ENCODE measurements at regions not wholly inside any gene's neighbourhood (a gene's known extent, or its start where the extent isn't known, plus 50 kb on each side); places are given as distances from the start of the nearest gene placed in this dataset.

DNA sequence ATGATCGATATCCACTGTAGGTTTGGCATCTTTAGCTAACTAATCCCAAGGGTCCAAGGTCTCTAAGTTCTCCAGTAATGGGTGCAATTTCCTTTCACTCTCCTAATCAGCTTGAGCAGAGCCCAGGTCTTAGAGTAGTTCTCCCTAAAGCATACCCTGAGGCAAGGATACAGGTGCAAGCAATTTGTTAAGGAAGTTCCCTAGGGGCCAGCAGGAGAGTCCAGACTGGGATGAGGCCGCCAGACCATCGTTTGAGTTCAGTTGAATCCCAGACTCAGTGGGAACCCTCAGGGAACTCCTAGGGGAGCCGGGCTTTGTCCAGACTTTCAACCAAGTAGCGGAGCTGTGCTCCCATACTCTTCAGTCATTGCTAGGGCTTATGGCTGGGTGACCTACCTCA lies 835.4 kb upstream of the CDH2 start:
- DNase-seq: no peak

- no peak for DNase-seq
Measured at GRCh38 chr18:29009250-29009803, 832.4 kb upstream of the CDH2 start.

- DNase-seq: no peak
Measured at GRCh38 chr18:29008809-29009208, 831.9 kb upstream of the CDH2 start.

DNA sequence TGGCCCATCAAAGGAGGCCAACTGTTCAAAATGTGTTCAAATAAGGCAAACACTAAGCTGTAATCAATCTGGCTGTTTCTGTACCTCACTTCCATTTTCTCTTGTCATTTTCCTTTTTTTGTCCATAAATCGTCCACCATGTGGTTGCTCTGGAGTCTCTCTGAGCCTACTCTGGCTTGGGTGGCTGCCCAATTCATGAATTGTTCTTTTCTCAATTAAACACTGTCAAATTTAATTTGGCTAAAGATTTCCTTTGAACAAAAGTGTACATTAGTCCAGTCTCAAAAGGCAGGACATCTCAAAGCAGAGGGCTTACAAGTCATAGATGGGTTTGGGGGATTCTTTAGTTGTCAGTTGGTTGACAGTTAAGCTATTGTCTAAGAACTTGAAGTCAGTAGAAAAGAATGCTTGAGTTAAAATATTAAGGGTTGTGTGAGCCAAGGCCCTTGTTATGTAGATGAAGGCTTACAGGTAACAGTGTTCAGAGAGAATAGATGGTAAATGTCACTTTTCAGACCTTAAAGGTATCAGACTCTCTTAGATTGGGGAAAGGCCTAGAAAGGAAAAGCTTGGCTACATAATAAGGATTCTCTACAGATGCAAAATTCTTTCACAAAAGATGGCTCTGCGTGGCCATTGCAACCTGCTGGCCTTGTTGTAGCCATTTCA lies 831.2 kb upstream of the CDH2 start:
- DNase-seq: no peak

DNA sequence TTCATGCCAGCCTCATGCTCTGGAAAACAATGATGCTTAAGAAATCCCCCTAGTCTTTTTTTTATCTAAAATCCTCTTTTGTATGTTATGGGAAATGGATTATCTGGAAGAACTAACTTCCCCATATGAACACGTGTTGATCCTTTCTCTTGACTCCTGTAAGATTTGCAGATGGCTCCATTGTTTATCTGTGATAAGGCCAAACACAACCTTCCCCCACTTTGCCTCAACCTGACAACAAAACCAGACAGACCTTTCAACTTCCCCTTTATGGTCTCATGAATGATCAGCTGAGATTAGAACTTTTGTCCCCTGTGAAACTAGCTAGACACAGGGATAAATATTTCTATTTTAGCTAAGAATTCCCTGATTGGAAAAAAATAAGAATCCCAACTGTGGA lies 828.0 kb upstream of the CDH2 start:
- DNase-seq: no peak

DNA sequence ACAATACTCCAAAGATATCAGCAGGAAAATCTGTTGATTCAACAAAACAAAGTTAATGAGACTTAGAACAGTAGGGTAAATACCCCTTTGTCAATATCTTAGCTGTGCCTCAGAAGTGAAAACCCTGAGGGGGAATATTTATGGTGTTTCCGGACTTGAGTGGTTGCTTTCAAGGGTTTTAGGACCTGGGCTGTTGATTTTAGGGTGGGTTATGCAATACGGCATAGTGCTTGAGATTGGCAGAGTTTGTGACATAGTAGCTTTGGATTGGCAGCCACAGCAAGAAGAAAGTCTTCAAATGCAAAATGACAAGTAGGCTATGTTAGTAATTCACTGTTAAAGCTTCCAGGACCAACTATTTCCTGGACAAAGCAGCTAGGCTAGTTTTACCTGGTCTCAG lies 826.3 kb upstream of the CDH2 start:
- no peak for DNase-seq

- no peak for DNase-seq
Measured at GRCh38 chr18:29002747-29003146, 825.8 kb upstream of the CDH2 start.

DNA sequence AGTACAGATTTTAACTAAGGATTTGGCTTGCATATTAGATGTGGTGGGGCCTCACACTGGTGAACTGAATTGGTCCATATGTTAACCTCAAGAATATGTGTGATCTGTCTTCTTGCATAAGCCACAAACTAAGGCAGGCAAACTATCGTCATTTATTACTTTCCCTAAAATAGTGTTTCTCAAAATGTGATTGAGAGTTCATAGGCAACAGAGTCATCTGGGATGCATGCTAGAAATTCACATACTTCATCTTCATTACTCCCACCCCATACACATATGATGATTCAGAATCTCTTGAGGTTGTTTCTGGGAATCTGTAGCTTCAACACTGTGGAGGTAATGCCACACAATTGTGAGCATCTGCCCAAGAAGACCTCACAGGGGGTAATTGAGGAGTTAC lies 822.8 kb upstream of the CDH2 start:
- no peak for DNase-seq

- no peak for DNase-seq
Measured at GRCh38 chr18:28995319-28995718, 818.4 kb upstream of the CDH2 start.

DNA sequence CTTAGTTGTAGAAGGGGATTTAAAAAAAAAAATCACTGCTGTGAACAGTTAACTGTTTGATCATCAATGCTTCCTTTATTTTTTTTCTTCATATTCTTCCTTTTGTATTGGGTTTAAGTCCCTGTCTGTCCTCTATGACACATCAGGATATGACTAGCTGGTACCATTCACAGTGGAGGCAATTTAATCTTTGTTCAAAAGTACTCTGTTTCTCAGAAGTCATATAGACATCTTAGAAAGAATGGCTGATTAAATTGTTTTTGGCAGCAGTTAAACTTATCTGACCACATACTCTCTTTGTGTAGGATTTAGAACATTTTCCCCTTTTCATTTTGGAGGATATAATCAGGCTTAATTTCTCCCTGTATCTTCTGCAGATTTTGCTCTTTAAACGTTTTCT lies 807.8 kb upstream of the CDH2 start:
- DNase-seq: no peak

DNA sequence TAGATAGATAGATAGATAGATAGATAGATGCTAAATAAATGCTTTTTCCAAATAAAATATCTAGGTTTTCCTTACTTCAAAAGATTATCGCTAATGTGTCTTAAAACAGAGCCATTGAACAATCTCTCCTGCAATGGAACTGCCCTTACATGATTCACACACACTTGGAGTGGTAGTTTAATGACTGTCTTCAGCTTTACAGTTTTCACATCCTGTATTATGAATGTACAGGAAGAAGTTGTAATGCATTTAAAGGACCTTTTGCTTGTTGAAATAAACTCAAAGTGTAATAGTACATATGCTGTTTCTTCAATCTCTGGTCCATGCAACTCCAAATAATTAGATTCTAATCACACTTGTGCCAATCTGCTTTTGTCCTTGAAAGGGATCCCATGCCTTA lies 797.6 kb upstream of the CDH2 start:
- DNase-seq: no peak

- DNase-seq: no peak
Measured at GRCh38 chr18:28973324-28973723, 796.4 kb upstream of the CDH2 start.

- no peak for DNase-seq
Measured at GRCh38 chr18:28972333-28972907, 795.5 kb upstream of the CDH2 start.

GRCh38 chr18:28963481-28963880 lies 786.6 kb upstream of the CDH2 start:
- DNase-seq: no peak

DNA sequence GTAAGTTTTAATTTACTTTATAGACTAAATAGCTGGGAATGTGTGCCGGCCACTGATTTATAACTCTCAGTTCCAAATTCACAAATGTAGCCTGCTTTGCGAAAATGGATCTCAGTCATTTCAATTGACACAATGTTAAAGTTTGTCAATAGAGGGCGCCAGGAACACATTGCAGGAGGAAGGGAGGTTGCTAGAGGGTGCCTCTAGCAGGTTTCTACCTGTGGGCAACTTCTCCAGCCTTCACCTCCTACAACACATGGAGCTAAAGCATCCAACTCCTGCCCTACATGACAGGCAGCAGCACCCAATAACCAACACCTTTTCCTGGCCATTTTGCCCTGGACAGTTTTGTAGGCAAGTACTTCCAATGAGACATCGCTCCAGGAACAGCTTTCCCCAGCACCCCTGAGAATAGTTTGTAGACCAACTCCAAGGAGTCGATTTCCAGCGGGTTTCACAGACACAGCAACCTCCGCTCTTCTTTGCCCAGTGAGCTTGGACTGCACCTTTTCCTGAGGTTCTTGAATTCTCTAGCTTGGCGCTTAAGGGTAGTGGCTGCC lies 784.8 kb upstream of the CDH2 start:
- DNase-seq: no peak

DNA sequence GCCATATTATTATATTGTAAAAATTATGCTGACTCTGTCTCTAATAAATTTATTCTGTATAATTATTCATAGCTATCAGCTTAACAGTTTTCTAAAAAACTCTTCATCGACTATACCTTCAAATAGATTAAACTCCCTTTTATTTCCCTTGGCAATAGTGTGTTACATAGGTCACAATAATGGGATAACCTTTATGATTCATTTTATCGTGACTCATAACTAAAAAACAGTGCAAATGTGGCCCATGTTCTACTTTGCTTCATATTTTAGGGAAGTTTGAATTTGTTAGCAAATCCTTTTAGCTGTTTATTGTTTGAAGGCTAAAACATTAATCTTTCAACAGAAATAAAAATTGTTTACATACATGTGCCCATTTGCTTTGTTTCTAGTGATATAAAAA lies 783.2 kb upstream of the CDH2 start:
- DNase-seq: no peak

DNA sequence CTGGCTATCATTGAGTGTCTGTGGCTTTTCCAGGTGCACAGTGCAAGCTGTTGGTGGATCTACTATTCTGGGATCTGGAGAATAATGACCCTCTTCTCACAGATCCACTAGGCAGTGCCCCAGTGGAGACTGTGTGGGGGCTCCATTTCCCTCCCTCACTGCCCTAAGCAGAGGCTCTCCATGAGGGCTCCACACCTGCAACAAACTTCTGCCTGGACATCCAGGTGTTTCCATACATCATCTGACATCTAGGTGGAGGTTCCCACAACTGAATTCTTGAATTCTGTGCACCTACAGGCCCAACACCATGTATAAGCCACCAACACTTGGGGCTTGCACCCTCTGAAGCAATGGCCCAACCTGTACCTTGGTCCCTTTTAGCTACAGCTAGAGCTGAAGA lies 775.4 kb upstream of the CDH2 start:
- no peak for DNase-seq

- DNase-seq: no peak
Measured at GRCh38 chr18:28947900-28948299, 771.0 kb upstream of the CDH2 start.

DNA sequence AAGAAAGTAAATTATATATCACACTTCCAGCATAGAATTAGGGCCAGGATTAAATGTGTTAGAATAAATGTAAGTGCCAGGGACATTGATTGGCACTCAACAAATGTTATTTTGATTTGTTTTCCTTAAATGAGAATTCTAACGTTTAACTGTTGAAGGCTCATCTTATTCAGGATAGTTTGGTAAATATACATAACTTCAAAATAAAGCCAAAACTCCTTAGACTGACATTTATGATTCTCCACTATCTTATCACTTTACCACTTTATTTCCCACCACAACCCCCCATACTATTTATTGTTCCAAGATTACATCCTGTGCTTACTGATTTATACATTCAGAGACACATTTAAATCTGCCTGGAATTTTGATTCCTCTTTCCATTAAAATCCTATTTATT lies 769.5 kb upstream of the CDH2 start:
- no peak for DNase-seq

- no peak for DNase-seq
Measured at GRCh38 chr18:28922936-28923335, 746.0 kb upstream of the CDH2 start.

DNA sequence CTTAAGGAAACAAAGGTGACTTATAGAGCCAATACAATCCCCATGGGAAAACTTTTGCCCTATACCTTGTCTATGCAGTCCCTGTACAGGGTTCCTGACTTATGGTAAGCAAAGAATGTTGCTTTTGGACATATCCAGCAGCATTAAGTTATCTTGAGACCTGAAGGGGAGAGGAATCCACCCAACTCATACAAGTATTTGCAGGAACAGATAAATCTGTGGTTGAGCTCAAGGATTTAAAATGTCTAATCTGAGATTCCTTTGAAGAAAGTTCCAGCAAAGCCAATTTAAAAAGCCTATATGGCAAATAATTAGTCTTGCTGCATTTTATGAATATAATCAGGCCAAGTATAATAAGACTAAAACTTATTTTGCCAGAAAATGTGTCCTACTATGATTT lies 739.5 kb upstream of the CDH2 start:
- no peak for DNase-seq

- DNase-seq: no peak
Measured at GRCh38 chr18:28905509-28905908, 728.6 kb upstream of the CDH2 start.

GRCh38 chr18:28904789-28905364 lies 727.9 kb upstream of the CDH2 start:
- DNase-seq: no peak

- DNase-seq: no peak
Measured at GRCh38 chr18:28903306-28903705, 726.4 kb upstream of the CDH2 start.
